BLaER1 (cell line): ENCODE measurements at regions not wholly inside any gene's neighbourhood (a gene's known extent, or its start where the extent isn't known, plus 50 kb on each side); places are given as distances from the start of the nearest gene placed in this dataset.

ENCODE experiments used
- H3K27ac ChIP-seq: shearing (Covaris generic); formaldehyde crosslinking; 2 replicates; pipeline ENCODE4 v1.8.1; 2022
- H3K27me3 ChIP-seq: shearing (Covaris generic); formaldehyde crosslinking; 2 replicates; pipeline ENCODE4 v1.8.1; 2022
- H3K36me3 ChIP-seq: shearing (Covaris generic); formaldehyde crosslinking; 2 replicates; pipeline ENCODE4 v1.8.1; 2022
- H3K4me1 ChIP-seq: shearing (Covaris generic); formaldehyde crosslinking; 2 replicates; pipeline ENCODE4 v1.8.1; 2022
- H3K4me2 ChIP-seq: shearing (Covaris generic); formaldehyde crosslinking; 2 replicates; pipeline ENCODE4 v1.8.1; 2022
- H3K4me3 ChIP-seq: shearing (Covaris generic); formaldehyde crosslinking; 2 replicates; pipeline ENCODE4 v1.8.1; 2022
- H3K9ac ChIP-seq: shearing (Covaris generic); formaldehyde crosslinking; 2 replicates; pipeline ENCODE4 v1.8.1; 2022
- H3K9me3 ChIP-seq: shearing (Covaris generic); formaldehyde crosslinking; 2 replicates; pipeline ENCODE4 v1.8.1; 2022
- H4K20me1 ChIP-seq: shearing (Covaris generic); formaldehyde crosslinking; 2 replicates; pipeline ENCODE4 v1.8.1; 2022
- Cebpa-rat ChIP-seq: shearing (Covaris generic); IDR thresholded peaks from 2 replicates; pipeline ENCODE4 v1.8.1; 2022

DNA sequence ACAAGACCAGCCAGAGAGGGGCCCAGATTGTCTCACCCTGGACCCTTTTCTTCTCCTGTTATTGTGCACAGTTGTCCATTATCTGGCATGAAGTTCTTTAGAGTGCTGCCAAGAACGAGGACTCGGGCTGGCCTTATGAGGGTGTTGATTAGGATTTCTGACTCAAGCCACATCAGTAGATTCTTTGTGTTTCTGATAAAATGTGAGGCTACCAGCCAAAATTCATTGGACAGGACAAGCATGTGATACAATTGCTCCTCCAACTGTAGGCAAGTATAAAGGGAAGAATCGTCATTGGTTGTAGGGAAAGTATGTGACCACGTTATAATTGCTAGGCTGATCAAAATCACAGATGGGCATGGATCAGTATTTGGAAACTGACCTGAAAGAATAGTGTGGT lies 99.2 kb upstream of the TMC3 start:
- H3K27me3 ChIP-seq = no peaks in the 10 kb centered on the region
- H3K9me3 ChIP-seq = no peaks in the 10 kb centered on the region
- no peaks in the 10 kb centered on the region for H3K36me3 ChIP-seq
- no peaks in the 10 kb centered on the region for H4K20me1 ChIP-seq
- H3K9ac ChIP-seq = no peak overlapping the region
- H3K4me1 ChIP-seq = no peaks in the 10 kb centered on the region
- no peak overlapping the region for H3K27ac ChIP-seq
- H3K4me2 ChIP-seq = no peak overlapping the region
- H3K4me3 ChIP-seq = no peak overlapping the region
- TF ChIP-seq Cebpa-rat = no peak

DNA sequence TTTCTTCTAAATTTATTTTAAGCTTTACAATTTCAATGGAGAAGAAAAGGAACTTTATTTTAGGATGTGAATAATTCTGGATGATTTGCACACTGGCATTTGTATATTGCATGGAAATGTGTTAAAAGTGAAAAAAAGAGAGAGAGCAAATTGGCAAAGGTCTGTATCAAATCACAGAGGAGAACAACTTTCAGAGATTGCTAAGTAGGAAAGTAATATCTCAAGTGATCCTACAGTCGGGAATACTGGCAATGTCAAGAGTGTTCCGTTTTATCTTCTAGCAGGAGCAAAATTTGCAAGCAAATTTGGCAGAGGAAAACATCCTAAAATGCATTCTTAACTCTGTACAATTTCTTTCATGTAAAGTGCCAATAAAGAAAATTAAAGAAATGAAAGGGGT lies 97.1 kb upstream of the TMC3 start:
- Histone ChIP-seq H3K27me3 (no peaks in the 10 kb centered on the region), H3K4me1 (no peaks in the 10 kb centered on the region), H3K9me3 (peaks cover 4% of the 10 kb centered on the region; the same call in 1 of the 2 replicates), H4K20me1 (no peaks in the 10 kb centered on the region), H3K36me3 (no peaks in the 10 kb centered on the region), H3K27ac (no peak overlapping the region), H3K9ac (no peak overlapping the region), H3K4me2 (no peak overlapping the region), H3K4me3 (no peak overlapping the region)
- TF ChIP-seq Cebpa-rat = no peak

DNA sequence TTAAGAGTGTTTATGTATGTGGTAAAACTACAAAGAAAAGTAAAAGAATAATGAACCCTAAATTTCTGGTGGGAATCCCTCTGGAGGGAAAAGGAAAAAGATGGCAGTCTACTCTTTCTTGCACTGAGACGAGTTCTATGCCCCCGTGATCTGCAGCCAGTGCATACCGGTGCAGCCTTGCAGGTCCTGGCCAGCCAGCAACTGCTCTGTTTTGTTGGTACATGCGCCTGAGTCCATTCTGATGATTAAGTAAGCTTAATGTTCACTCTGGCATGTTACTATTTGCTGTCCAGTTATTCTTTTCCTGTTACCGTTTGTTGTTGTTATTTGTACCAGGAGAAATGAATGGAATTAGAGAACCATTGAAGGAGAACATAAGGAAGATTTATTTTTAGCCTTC lies 95.1 kb upstream of the TMC3 start:
- no peaks in the 10 kb centered on the region for H4K20me1 ChIP-seq
- H3K9me3 ChIP-seq = peaks cover 18% of the 10 kb centered on the region
- no peak overlapping the region for H3K4me2 ChIP-seq
- no peak overlapping the region for H3K9ac ChIP-seq
- H3K4me3 ChIP-seq = no peak overlapping the region
- H3K27ac ChIP-seq = no peak overlapping the region
- no peaks in the 10 kb centered on the region for H3K36me3 ChIP-seq
- no peaks in the 10 kb centered on the region for H3K4me1 ChIP-seq
- TF ChIP-seq Cebpa-rat = no peak
- H3K27me3 ChIP-seq = no peaks in the 10 kb centered on the region

DNA sequence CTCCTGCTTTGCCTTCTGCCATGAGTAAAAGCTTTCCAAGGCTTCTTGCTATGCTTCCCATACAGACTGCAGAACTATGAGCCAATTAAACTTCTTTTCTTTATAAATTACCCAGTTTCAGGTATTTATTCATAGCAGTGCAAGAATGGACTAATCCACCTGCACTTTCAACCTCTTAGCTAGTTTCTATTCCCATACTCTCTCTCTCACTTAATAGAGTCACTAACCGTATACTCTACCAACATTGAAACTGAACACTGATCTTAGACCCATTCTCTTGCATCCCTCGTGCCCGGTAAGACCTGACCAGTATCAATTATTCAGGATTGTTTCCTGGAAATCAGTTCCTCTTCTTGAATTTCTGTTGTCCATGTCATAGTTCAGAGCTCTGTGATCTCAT lies 92.7 kb upstream of the TMC3 start:
- no peak overlapping the region for H3K4me2 ChIP-seq
- no peak overlapping the region for H3K27ac ChIP-seq
- H3K9me3 ChIP-seq = peaks cover 26% of the 10 kb centered on the region
- no peaks in the 10 kb centered on the region for H3K27me3 ChIP-seq
- TF ChIP-seq Cebpa-rat = no peak
- H4K20me1 ChIP-seq = no peaks in the 10 kb centered on the region
- H3K4me1 ChIP-seq = no peaks in the 10 kb centered on the region
- H3K9ac ChIP-seq = no peak overlapping the region
- no peak overlapping the region for H3K4me3 ChIP-seq
- H3K36me3 ChIP-seq = no peaks in the 10 kb centered on the region

DNA sequence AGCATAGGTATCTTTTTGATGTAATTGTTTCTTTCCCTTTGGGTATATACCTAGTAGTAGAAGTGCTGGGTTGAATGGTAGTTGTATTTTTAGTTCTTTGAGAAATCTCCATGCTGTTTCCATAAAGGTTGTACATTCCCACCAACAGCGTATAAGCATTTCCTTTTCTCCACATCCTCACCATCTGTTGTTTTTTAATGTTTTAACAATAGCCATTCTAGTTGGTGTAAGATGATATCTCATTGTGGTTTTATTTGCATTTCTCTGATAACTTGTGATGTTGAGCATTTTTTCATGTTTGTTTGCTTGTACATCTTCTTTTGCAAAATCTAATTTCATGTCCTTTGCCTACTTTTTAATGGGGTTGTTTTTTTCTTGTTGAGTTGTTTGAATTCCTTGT lies 80.0 kb upstream of the TMC3 start:
- no peak overlapping the region for H3K4me2 ChIP-seq
- no peak for TF ChIP-seq Cebpa-rat
- no peak overlapping the region for H3K27ac ChIP-seq

DNA sequence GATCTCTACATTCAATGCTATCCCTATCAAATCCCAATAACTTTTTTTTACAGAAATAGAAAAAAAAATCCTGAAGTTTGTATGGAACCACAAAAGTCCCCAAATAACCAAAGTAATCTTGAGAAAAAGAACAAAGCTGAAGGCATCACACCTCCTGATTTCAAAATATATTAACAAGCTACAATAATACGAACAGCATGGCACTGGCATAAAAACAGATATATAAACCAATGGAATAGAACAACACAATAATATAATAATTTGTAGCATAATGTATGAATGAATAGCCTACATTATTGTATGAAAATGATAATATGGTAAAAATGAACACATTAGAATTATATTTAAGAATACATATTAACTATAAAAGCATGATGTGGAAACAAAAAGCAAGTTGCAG lies 76.7 kb upstream of the TMC3 start:
- Histone ChIP-seq H3K4me1 (0 out of 2 replicates have a peak, but pooled peaks cover 5% of the 10 kb centered on the region), H3K9me3 (peaks cover 13% of the 10 kb centered on the region), H3K27me3 (no peaks in the 10 kb centered on the region), H4K20me1 (no peaks in the 10 kb centered on the region), H3K9ac (no peak overlapping the region), H3K27ac (no peak overlapping the region), H3K4me2 (no peak overlapping the region), H3K36me3 (no peaks in the 10 kb centered on the region), H3K4me3 (no peak overlapping the region)
- no peak for TF ChIP-seq Cebpa-rat

More for the DNA sequence above, 80.0 kb upstream of the TMC3 start:
- Histone ChIP-seq H3K9me3 (peaks cover 10% of the 10 kb centered on the region), H3K27me3 (no peaks in the 10 kb centered on the region), H3K4me3 (no peak overlapping the region), H4K20me1 (no peaks in the 10 kb centered on the region), H3K4me1 (peaks cover 14% of the 10 kb centered on the region), H3K9ac (no peak overlapping the region), H3K36me3 (no peaks in the 10 kb centered on the region)

DNA sequence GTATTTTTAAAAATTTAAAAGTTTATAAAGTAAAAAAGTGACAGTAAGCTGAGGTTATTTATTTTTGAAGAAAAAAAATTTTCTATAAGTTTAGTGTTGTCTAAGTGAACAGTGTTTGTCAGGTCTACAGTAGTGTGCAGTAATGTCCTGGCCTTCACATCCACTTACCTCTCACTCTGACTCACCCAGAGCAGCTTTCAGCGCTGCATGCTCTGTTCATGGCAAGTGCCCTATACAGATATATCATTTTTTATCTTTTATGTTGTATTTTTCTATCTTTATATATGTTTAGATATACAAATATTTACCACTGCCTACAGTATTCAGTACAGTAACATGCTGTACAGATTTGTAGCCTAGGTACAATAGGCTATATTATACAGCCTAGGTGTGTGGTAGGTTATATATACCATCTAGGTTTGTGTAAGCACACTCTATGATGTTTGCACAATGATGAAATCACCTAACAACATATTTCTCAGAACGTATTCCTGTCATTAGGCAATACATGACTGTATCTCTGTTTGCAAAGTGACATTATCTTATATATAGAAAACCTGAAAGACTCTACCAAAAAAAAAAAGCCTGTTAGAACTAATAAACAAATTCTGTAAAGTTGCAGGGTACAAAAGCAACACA lies 75.9 kb upstream of the TMC3 start:
- Histone ChIP-seq H3K4me3 (no peak overlapping the region), H3K36me3 (no peaks in the 10 kb centered on the region), H3K27ac (no peak overlapping the region), H4K20me1 (no peaks in the 10 kb centered on the region), H3K4me2 (no peak overlapping the region), H3K9me3 (peaks cover 13% of the 10 kb centered on the region), H3K27me3 (no peaks in the 10 kb centered on the region), H3K9ac (no peak overlapping the region), H3K4me1 (0 out of 2 replicates have a peak, but pooled peaks cover 5% of the 10 kb centered on the region)
- TF ChIP-seq Cebpa-rat = no peak

DNA sequence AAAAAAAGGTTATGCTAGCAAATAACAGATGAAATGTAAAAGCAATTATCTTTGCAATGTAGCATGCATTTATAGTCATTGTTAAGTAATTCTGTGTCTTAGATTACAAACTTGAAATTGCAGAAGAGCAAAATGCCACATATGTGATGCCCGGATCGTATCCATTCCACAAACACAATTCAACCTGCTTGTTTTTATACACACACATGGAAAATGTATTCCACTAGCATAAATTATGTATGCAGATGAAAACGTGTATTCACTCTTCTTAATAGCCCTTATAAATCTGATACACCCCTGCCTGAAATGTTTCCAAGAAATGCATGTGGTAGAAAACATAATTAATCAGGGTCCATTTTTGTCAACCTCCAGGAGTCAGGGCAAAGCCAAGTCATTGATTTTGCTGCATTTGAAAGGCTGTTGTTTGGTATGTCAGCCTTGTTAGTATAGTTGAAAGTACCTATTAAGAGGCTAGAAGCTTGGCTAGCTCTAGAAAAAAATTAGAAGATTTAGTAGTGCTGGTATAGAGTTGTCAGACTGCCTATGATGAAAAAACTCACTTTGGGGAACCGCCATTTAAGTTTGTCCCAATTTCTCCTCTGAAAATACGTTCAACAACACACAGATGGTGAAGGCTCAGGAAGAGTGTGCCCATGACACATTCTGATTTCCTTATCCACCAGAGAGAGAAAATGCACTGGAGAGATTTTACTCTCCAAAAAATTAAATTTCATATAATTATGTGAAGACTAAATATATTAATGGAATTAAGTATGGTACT lies 69.2 kb upstream of the TMC3 start:
- Histone ChIP-seq H3K27me3 (no peaks in the 10 kb centered on the region), H3K36me3 (no peaks in the 10 kb centered on the region), H3K9ac (no peak overlapping the region), H3K27ac (no peak overlapping the region), H3K4me1 (no peaks in the 10 kb centered on the region), H3K4me3 (no peak overlapping the region), H4K20me1 (no peaks in the 10 kb centered on the region), H3K9me3 (peaks cover 13% of the 10 kb centered on the region), H3K4me2 (no peak overlapping the region)
- TF ChIP-seq Cebpa-rat = no peak

DNA sequence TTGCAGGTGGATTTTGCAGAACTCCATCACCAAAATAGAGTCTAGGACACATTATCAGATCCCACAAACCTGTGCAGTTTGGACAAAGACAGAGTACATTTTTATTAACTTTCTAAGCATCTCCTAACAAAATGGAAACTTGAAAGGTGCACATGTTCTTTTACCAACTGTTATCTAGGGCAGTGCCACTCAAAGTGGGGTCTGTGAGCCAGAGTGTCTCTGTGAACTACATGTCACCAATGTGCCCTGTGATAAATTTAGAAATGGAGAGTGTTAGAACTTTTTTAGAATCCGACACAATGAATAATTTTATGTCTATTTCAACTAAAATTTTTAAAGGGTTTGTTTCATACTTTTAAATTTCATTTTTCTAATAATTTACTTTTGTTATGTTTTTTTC lies 68.4 kb upstream of the TMC3 start:
- no peaks in the 10 kb centered on the region for H3K36me3 ChIP-seq
- no peaks in the 10 kb centered on the region for H4K20me1 ChIP-seq
- H3K27ac ChIP-seq = no peak overlapping the region
- H3K4me3 ChIP-seq = no peak overlapping the region
- no peak for TF ChIP-seq Cebpa-rat
- H3K9me3 ChIP-seq = peaks cover 12% of the 10 kb centered on the region
- H3K9ac ChIP-seq = no peak overlapping the region
- no peaks in the 10 kb centered on the region for H3K27me3 ChIP-seq
- no peaks in the 10 kb centered on the region for H3K4me1 ChIP-seq
- H3K4me2 ChIP-seq = no peak overlapping the region

DNA sequence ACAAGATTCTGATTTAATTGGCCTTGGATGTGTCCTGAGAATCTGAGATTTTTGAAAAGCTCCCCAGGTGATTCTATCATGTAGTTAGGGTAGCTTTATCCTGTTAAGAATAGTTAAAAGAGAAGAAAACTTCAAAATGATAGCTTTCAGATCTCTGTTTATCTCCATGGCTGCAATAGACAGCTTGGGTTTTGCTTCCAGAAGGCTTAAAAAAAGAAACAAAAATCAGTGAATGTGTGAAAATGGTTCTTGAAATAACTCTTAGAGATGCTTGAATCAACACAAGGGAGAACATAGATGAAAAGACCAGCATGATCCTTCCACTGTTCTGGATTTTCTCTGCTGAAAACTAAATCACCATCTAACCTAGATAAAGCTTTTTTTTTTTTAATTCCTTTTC lies 60.8 kb upstream of the TMC3 start:
- Histone ChIP-seq H3K4me3 (no peak overlapping the region), H3K27ac (no peak overlapping the region), H3K27me3 (no peaks in the 10 kb centered on the region), H3K4me1 (no peaks in the 10 kb centered on the region), H3K9me3 (no peaks in the 10 kb centered on the region), H3K4me2 (no peak overlapping the region), H3K36me3 (no peaks in the 10 kb centered on the region), H4K20me1 (no peaks in the 10 kb centered on the region), H3K9ac (no peak overlapping the region)
- no peak for TF ChIP-seq Cebpa-rat
